ENCODE measurements at regions not wholly inside any gene's neighbourhood (a gene's known extent, or its start where the extent isn't known, plus 50 kb on each side); places are given as distances from the start of the nearest gene placed in this dataset.

DNA sequence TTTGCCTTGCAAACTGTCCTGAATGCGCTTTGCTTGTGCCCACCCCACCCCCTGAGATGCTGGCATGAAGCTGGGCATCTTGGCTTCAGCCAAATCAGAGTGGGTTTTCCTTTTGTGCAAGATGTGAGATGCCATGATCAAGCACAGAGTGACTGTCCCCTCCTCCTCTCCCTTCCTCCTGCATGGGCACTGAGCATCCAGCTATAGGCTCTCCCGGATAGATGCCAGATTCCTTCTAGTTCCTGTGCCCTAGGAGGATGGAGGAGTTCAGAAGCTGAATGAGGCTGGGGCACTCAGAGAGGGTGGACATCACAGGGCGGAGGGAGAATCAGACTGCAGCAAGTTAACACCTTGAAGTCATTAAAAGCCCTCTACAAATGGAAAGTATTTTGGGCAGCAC, 384.1 kb upstream of the CCL2 start:
- Histone ChIP-seq H3K36me3 (ENCODE audit: control insufficient read depth in 4 of 4, insufficient read depth in 3 of 4, low read depth in 1 of 4, low read length in 3 of 4) (no peaks in the 10 kb centered on the region), H3K9me3 (ENCODE audit: control insufficient read depth in 4 of 4, low read length in 3 of 4) (no peaks in the 10 kb centered on the region), H3K27ac (ENCODE audit: low read depth in 1 of 2, low read length in 2 of 2) (no peak overlapping the region), H3K9ac (ENCODE audit: low read depth in 1 of 2, low read length in 2 of 2) (no peak overlapping the region), H3K4me3 (ENCODE audit: low read depth in 1 of 3, low read length in 3 of 3) (no peak overlapping the region), H3K27me3 (ENCODE audit: control insufficient read depth in 4 of 4, insufficient read depth in 4 of 4, low read length in 3 of 4) (peaks cover 0 to 12% (median 2%) of the 10 kb centered on the region in 4 donors), H3K4me1 (ENCODE audit: control insufficient read depth in 4 of 4, insufficient read depth in 4 of 4, low read length in 3 of 4) (no peaks in the 10 kb centered on the region)
- WGBS = 67% methylated on average over 3 of the region's 3 CpGs
- TF ChIP-seq GABPA (IDR thresholded peaks at IDR 0.05 in 1 of 2, conservative IDR thresholded peaks at IDR 0.05 in 1 of 2) = no peak
- TF ChIP-seq, protein P1, sequence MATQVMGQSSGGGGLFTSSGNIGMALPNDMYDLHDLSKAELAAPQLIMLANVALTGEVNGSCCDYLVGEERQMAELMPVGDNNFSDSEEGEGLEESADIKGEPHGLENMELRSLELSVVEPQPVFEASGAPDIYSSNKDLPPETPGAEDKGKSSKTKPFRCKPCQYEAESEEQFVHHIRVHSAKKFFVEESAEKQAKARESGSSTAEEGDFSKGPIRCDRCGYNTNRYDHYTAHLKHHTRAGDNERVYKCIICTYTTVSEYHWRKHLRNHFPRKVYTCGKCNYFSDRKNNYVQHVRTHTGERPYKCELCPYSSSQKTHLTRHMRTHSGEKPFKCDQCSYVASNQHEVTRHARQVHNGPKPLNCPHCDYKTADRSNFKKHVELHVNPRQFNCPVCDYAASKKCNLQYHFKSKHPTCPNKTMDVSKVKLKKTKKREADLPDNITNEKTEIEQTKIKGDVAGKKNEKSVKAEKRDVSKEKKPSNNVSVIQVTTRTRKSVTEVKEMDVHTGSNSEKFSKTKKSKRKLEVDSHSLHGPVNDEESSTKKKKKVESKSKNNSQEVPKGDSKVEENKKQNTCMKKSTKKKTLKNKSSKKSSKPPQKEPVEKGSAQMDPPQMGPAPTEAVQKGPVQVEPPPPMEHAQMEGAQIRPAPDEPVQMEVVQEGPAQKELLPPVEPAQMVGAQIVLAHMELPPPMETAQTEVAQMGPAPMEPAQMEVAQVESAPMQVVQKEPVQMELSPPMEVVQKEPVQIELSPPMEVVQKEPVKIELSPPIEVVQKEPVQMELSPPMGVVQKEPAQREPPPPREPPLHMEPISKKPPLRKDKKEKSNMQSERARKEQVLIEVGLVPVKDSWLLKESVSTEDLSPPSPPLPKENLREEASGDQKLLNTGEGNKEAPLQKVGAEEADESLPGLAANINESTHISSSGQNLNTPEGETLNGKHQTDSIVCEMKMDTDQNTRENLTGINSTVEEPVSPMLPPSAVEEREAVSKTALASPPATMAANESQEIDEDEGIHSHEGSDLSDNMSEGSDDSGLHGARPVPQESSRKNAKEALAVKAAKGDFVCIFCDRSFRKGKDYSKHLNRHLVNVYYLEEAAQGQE (IDR thresholded peaks at IDR 0.05) = no peak
- no peak for TF ChIP-seq HNF4G (IDR thresholded peaks at IDR 0.05)
- no peak for TF ChIP-seq ATF3 (IDR thresholded peaks at IDR 0.05)
- TF ChIP-seq RXRA (IDR thresholded peaks at IDR 0.05) = no peak
- no peak for TF ChIP-seq SP1 (IDR thresholded peaks at IDR 0.05)
- no peak for TF ChIP-seq FOXA1 (IDR thresholded peaks at IDR 0.05)
- TF ChIP-seq YY1 (IDR thresholded peaks at IDR 0.05) = no peak
- no peak for DNase-seq (ENCODE audit: low spot score)

- 64% methylated on average over 9 of the region's 9 CpGs for WGBS
- no peaks in the 10 kb centered on the region for H3K4me1 ChIP-seq (ENCODE audit: control insufficient read depth in 4 of 4, insufficient read depth in 4 of 4, low read length in 3 of 4)
- TF ChIP-seq, protein P2, sequence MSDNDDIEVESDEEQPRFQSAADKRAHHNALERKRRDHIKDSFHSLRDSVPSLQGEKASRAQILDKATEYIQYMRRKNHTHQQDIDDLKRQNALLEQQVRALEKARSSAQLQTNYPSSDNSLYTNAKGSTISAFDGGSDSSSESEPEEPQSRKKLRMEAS (IDR thresholded peaks at IDR 0.05) = no peak
- TF ChIP-seq, protein P1 (IDR thresholded peaks at IDR 0.05) = no peak
- no peak for TF ChIP-seq ATF3 (IDR thresholded peaks at IDR 0.05)
- TF ChIP-seq FOXA2 (IDR thresholded peaks at IDR 0.05) = no peak
- TF ChIP-seq NR2F2 (IDR thresholded peaks at IDR 0.05) = no peak
- TF ChIP-seq TAF1 (conservative IDR thresholded peaks at IDR 0.05) = no peak
- TF ChIP-seq HNF4A (conservative IDR thresholded peaks at IDR 0.05) = no peak
- TF ChIP-seq, protein P3, sequence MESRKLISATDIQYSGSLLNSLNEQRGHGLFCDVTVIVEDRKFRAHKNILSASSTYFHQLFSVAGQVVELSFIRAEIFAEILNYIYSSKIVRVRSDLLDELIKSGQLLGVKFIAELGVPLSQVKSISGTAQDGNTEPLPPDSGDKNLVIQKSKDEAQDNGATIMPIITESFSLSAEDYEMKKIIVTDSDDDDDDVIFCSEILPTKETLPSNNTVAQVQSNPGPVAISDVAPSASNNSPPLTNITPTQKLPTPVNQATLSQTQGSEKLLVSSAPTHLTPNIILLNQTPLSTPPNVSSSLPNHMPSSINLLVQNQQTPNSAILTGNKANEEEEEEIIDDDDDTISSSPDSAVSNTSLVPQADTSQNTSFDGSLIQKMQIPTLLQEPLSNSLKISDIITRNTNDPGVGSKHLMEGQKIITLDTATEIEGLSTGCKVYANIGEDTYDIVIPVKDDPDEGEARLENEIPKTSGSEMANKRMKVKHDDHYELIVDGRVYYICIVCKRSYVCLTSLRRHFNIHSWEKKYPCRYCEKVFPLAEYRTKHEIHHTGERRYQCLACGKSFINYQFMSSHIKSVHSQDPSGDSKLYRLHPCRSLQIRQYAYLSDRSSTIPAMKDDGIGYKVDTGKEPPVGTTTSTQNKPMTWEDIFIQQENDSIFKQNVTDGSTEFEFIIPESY (IDR thresholded peaks at IDR 0.05) = no peak
- TF ChIP-seq HNF4G (IDR thresholded peaks at IDR 0.05) = no peak
- no peak for TF ChIP-seq RXRA (IDR thresholded peaks at IDR 0.05)
- no peak for TF ChIP-seq JUND (IDR thresholded peaks at IDR 0.05)
- no peak for TF ChIP-seq RAD21 (IDR thresholded peaks at IDR 0.05)
- TF ChIP-seq EGR1 (IDR thresholded peaks at IDR 0.05; ENCODE audit: low read depth in 2 of 2) = no peak
- TF ChIP-seq GABPA (IDR thresholded peaks at IDR 0.05 in 1 of 2, conservative IDR thresholded peaks at IDR 0.05 in 1 of 2) = no peak
- TF ChIP-seq FOXA1 (IDR thresholded peaks at IDR 0.05) = no peak
- TF ChIP-seq SP1 (IDR thresholded peaks at IDR 0.05) = no peak
- no peak overlapping the region for H3K27ac ChIP-seq (ENCODE audit: low read depth in 1 of 2, low read length in 2 of 2)
- H3K9me3 ChIP-seq (ENCODE audit: control insufficient read depth in 4 of 4, low read length in 3 of 4) = no peaks in the 10 kb centered on the region
- H3K4me3 ChIP-seq (ENCODE audit: low read depth in 1 of 3, low read length in 3 of 3) = no peak overlapping the region
- H3K27me3 ChIP-seq (ENCODE audit: control insufficient read depth in 4 of 4, insufficient read depth in 4 of 4, low read length in 3 of 4) = peaks cover 0 to 14% (median 2%) of the 10 kb centered on the region in 4 donors
- no peaks in the 10 kb centered on the region for H3K36me3 ChIP-seq (ENCODE audit: control insufficient read depth in 4 of 4, insufficient read depth in 3 of 4, low read depth in 1 of 4, low read length in 3 of 4)
- H3K9ac ChIP-seq (ENCODE audit: low read depth in 1 of 2, low read length in 2 of 2) = no peak overlapping the region
- peak; percentile 83 for DNase-seq (ENCODE audit: low spot score)
Observed at GRCh38 chr17:33871720-33872540, 383.2 kb upstream of the CCL2 start.

Measured in liver (tissue), 7 donors.